ENCODE measurements at regions not wholly inside any gene's neighbourhood (a gene's known extent, or its start where the extent isn't known, plus 50 kb on each side); places are given as distances from the start of the nearest gene placed in this dataset.
A peak's percentile ranks its signal among the peaks of the same experiment; 100 is the strongest.

DNA sequence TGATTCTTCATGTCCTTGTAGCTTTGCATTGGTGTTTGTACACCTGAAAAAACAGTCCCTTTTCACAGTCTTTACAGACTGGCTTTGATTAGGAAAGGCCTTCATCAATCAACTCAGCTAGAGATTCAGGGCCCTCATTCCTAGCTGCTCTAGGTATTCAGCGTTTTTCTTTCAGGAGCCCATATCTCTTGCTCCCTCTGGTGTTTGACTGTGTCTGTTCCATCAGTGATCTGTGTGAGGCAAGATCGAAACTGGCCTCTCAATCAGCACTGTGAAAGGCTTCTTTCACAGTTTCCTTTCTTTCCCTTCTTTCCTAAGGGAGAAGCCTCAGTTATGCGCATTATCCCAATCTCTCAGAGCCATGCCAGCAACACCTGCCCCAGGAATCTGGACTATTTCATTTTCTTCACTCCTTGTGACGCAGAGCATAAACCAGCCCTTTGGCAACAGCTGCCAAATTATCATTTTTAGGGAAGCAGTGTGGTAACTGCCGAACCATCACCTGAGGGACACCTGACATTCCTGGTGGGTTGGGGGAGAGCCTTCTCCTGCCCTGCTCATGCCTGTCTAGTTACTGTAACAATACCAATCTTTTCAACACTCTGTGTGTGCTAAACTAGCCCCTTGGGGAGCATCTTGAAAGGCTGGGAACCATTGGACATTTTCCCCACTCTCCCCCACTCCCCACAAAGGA lies 75.7 kb upstream of the CCDC71L start:
- Histone ChIP-seq H3K9me3 (ENCODE audit: insufficient read depth, low read depth) (0 out of 2 replicates have a peak, but pooled peaks cover 5% of the 10 kb centered on the region), H3K79me2 (ENCODE audit: low read depth) (no peaks in the 10 kb centered on the region), H4K20me1 (ENCODE audit: insufficient read depth) (no peaks in the 10 kb centered on the region), H3F3A (ENCODE audit: insufficient read depth, low read depth) (no peaks in the 10 kb centered on the region), H2AFZ (peak overlapping the region; percentile 16; the same call in 1 of the 2 replicates), H3K27ac (peak overlapping the region; percentile 2), H3K36me3 (ENCODE audit: low read depth) (no peaks in the 10 kb centered on the region), H3K4me2 (no peak overlapping the region), H3K4me3 (no peak overlapping the region), H3K9me2 (ENCODE audit: insufficient read depth) (no peaks in the 10 kb centered on the region), H3K4me1 (replicated peaks; ENCODE audit: insufficient read depth) (no peaks in the 10 kb centered on the region), H3K27me3 (ENCODE audit: insufficient read depth, low read depth) (no peaks in the 10 kb centered on the region)
- BruUV-seq (replicated peaks) = no TSS peak
- TF ChIP-seq EZH2 (IDR thresholded peaks at IDR 0.05; ENCODE audit: low read depth) = no peak
- TF ChIP-seq, protein P1, sequence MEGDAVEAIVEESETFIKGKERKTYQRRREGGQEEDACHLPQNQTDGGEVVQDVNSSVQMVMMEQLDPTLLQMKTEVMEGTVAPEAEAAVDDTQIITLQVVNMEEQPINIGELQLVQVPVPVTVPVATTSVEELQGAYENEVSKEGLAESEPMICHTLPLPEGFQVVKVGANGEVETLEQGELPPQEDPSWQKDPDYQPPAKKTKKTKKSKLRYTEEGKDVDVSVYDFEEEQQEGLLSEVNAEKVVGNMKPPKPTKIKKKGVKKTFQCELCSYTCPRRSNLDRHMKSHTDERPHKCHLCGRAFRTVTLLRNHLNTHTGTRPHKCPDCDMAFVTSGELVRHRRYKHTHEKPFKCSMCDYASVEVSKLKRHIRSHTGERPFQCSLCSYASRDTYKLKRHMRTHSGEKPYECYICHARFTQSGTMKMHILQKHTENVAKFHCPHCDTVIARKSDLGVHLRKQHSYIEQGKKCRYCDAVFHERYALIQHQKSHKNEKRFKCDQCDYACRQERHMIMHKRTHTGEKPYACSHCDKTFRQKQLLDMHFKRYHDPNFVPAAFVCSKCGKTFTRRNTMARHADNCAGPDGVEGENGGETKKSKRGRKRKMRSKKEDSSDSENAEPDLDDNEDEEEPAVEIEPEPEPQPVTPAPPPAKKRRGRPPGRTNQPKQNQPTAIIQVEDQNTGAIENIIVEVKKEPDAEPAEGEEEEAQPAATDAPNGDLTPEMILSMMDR (conservative IDR thresholded peaks at IDR 0.05) = peak; percentile 66
- DNase-seq = peak; percentile 33 to 58
- ChIA-PET POLR2A (ENCODE audit: unreplicated experiment) (interaction anchor here (0.5 to 1.0 kb wide), 7 partner anchors 18 to 560 kb away, joined by 3 to 13 read pairs (median 8); partner anchors contain the start of gene HBP1), CTCF (interaction anchor here (0.5 to 2.1 kb wide), 11 partner anchors 16 to 1138 kb away, joined by 3 to 27 read pairs (median 4); partner anchors contain the start of gene CCDC71L)
- intact Hi-C loops (cut with micrococcal nuclease; ENCODE audit: unreplicated experiment) = loop anchor here (1.0 to 10.0 kb wide), 5 partner anchors 38 to 558 kb away; no protein-coding TSS in a partner anchor

- CTCF ChIA-PET = interaction anchor here (0.8 to 2.1 kb wide), 8 partner anchors 15 to 560 kb away, joined by 3 to 27 read pairs (median 4); partner anchors contain the start of gene CCDC71L
- POLR2A ChIA-PET (ENCODE audit: unreplicated experiment) = interaction anchor here (1.0 kb wide), 2 partner anchors 36 to 77 kb away, joined by 7 to 13 read pairs; no protein-coding TSS in a partner anchor
- Histone ChIP-seq H3K27ac (peak overlapping the region; percentile 2; the same call in 1 of the 2 replicates), H2AFZ (no peak overlapping the region), H3K4me2 (no peak overlapping the region), H3K79me2 (ENCODE audit: low read depth) (no peaks in the 10 kb centered on the region), H3K9me2 (ENCODE audit: insufficient read depth) (no peaks in the 10 kb centered on the region), H3K4me1 (replicated peaks; ENCODE audit: insufficient read depth) (no peaks in the 10 kb centered on the region), H3K36me3 (ENCODE audit: low read depth) (no peaks in the 10 kb centered on the region), H3F3A (ENCODE audit: insufficient read depth, low read depth) (no peaks in the 10 kb centered on the region), H3K4me3 (no peak overlapping the region), H4K20me1 (ENCODE audit: insufficient read depth) (no peaks in the 10 kb centered on the region), H3K9me3 (ENCODE audit: insufficient read depth, low read depth) (0 out of 2 replicates have a peak, but pooled peaks cover 5% of the 10 kb centered on the region), H3K27me3 (ENCODE audit: insufficient read depth, low read depth) (no peaks in the 10 kb centered on the region)
- intact Hi-C loops (cut with micrococcal nuclease; ENCODE audit: unreplicated experiment) = loop anchor here (2.0 to 10.0 kb wide), 2 partner anchors 38 to 272 kb away; no protein-coding TSS in a partner anchor
- no peak for DNase-seq
- BruUV-seq (replicated peaks) = no TSS peak
- TF ChIP-seq, protein P1 (conservative IDR thresholded peaks at IDR 0.05) = peak; percentile 43; the same call in 1 of the 2 replicates
- TF ChIP-seq EZH2 (IDR thresholded peaks at IDR 0.05; ENCODE audit: low read depth) = no peak
Observed at GRCh38 chr7:106737202-106737562, 76.2 kb upstream of the CCDC71L start.

GRCh38 chr7:106740806-106741205 lies 79.8 kb upstream of the CCDC71L start:
- H4K20me1 ChIP-seq (ENCODE audit: insufficient read depth) = no peaks in the 10 kb centered on the region
- H3K4me3 ChIP-seq = no peak overlapping the region
- no peaks in the 10 kb centered on the region for H3K4me1 ChIP-seq (replicated peaks; ENCODE audit: insufficient read depth)
- H3F3A ChIP-seq (ENCODE audit: insufficient read depth, low read depth) = no peaks in the 10 kb centered on the region
- no peak for DNase-seq
- no peaks in the 10 kb centered on the region for H3K9me2 ChIP-seq (ENCODE audit: insufficient read depth)
- H3K4me2 ChIP-seq = no peak overlapping the region
- TF ChIP-seq, protein P1 (conservative IDR thresholded peaks at IDR 0.05) = no peak
- TF ChIP-seq EZH2 (IDR thresholded peaks at IDR 0.05; ENCODE audit: low read depth) = no peak
- no peak overlapping the region for H2AFZ ChIP-seq
- H3K79me2 ChIP-seq (ENCODE audit: low read depth) = no peaks in the 10 kb centered on the region
- H3K27ac ChIP-seq = no peak overlapping the region
- intact Hi-C loops (cut with micrococcal nuclease; ENCODE audit: unreplicated experiment) = no loop called here
- H3K27me3 ChIP-seq (ENCODE audit: insufficient read depth, low read depth) = no peaks in the 10 kb centered on the region
- H3K9me3 ChIP-seq (ENCODE audit: insufficient read depth, low read depth) = 0 out of 2 replicates have a peak, but pooled peaks cover 5% of the 10 kb centered on the region
- no peaks in the 10 kb centered on the region for H3K36me3 ChIP-seq (ENCODE audit: low read depth)
- BruUV-seq (replicated peaks) = no TSS peak
- ChIA-PET POLR2A (ENCODE audit: unreplicated experiment) (no interaction called here), CTCF (no interaction called here)
